ENCODE measurements at regions not wholly inside any gene's neighbourhood (a gene's known extent, or its start where the extent isn't known, plus 50 kb on each side); places are given as distances from the start of the nearest gene placed in this dataset.

GRCh38 chr2:126822115-126822514 is 76.6 kb upstream of the TEX51 start:
- no peaks in the 10 kb centered on the region for H3K4me1 ChIP-seq (ENCODE audit: control insufficient read depth, insufficient read depth, low read length, poor library complexity, severe bottlenecking)
- no peak overlapping the region for H3K4me3 ChIP-seq (ENCODE audit: low read depth, low read length)
- Mint-ChIP-seq H3K27me3 (peaks cover 25% of the 10 kb centered on the region), H3K36me3 (no peaks in the 10 kb centered on the region), H3K27ac (no peak overlapping the region), H3K9me3 (peaks cover 0 to 6% (median 2%) of the 10 kb centered on the region in 7 donors), H3K4me3 (no peak overlapping the region), H3K4me1 (no peaks in the 10 kb centered on the region)
- no peaks in the 10 kb centered on the region for H3K9me3 ChIP-seq (ENCODE audit: control insufficient read depth in 2 of 2, low read length in 2 of 2)
- peaks cover 3% of the 10 kb centered on the region for H3K27me3 ChIP-seq (ENCODE audit: control insufficient read depth, insufficient read depth, low read length)
- no peak overlapping the region for H3K27ac ChIP-seq (ENCODE audit: insufficient read depth, low read length, poor library complexity, severe bottlenecking)
- DNase-seq (no peak), ATAC-seq (ENCODE audit: low read depth in 2 of 2) (no peak)
- no peaks in the 10 kb centered on the region for H3K36me3 ChIP-seq (ENCODE audit: control insufficient read depth, insufficient read depth, low read length)

- peaks cover 25% of the 10 kb centered on the region for H3K27me3 Mint-ChIP-seq
- no peaks in the 10 kb centered on the region for H3K36me3 Mint-ChIP-seq
- no peak for DNase-seq
- Histone ChIP-seq H3K27me3 (ENCODE audit: control insufficient read depth, insufficient read depth, low read length) (peaks cover 3% of the 10 kb centered on the region), H3K27ac (ENCODE audit: insufficient read depth, low read length, poor library complexity, severe bottlenecking) (no peak overlapping the region), H3K36me3 (ENCODE audit: control insufficient read depth, insufficient read depth, low read length) (no peaks in the 10 kb centered on the region), H3K9me3 (ENCODE audit: control insufficient read depth in 2 of 2, low read length in 2 of 2) (no peaks in the 10 kb centered on the region), H3K4me1 (ENCODE audit: control insufficient read depth, insufficient read depth, low read length, poor library complexity, severe bottlenecking) (no peaks in the 10 kb centered on the region), H3K4me3 (ENCODE audit: low read depth, low read length) (no peak overlapping the region)
- H3K9me3 Mint-ChIP-seq, result peaks cover 0 to 6% (median under 1%) of the 10 kb centered on the region in 7 donors
- no peak overlapping the region for H3K4me3 Mint-ChIP-seq
- H3K27ac Mint-ChIP-seq, result no peak overlapping the region
- ATAC-seq (ENCODE audit: low read depth in 2 of 2), result no peak
- no peaks in the 10 kb centered on the region for H3K4me1 Mint-ChIP-seq
Observed at GRCh38 chr2:126822921-126823320, 75.8 kb upstream of the TEX51 start.

- no peak overlapping the region for H3K4me3 Mint-ChIP-seq
- Histone ChIP-seq H3K9me3 (ENCODE audit: control insufficient read depth in 2 of 2, low read length in 2 of 2) (no peaks in the 10 kb centered on the region), H3K36me3 (ENCODE audit: control insufficient read depth, insufficient read depth, low read length) (no peaks in the 10 kb centered on the region), H3K4me3 (ENCODE audit: low read depth, low read length) (no peak overlapping the region), H3K27me3 (ENCODE audit: control insufficient read depth, insufficient read depth, low read length) (peaks cover 3% of the 10 kb centered on the region), H3K27ac (ENCODE audit: insufficient read depth, low read length, poor library complexity, severe bottlenecking) (no peak overlapping the region), H3K4me1 (ENCODE audit: control insufficient read depth, insufficient read depth, low read length, poor library complexity, severe bottlenecking) (no peaks in the 10 kb centered on the region)
- no peaks in the 10 kb centered on the region for H3K4me1 Mint-ChIP-seq
- H3K9me3 Mint-ChIP-seq, result peaks cover 0 to 4% (median 0%) of the 10 kb centered on the region in 7 donors
- DNase-seq (no peak), ATAC-seq (ENCODE audit: low read depth in 2 of 2) (no peak)
- no peaks in the 10 kb centered on the region for H3K36me3 Mint-ChIP-seq
- H3K27me3 Mint-ChIP-seq, result peaks cover 18% of the 10 kb centered on the region
- H3K27ac Mint-ChIP-seq, result no peak overlapping the region
Observed at GRCh38 chr2:126823951-126824350, 74.7 kb upstream of the TEX51 start.

GRCh38 chr2:126824663-126825062 is 74.0 kb upstream of the TEX51 start:
- Histone ChIP-seq H3K36me3 (ENCODE audit: control insufficient read depth, insufficient read depth, low read length) (no peaks in the 10 kb centered on the region), H3K27me3 (ENCODE audit: control insufficient read depth, insufficient read depth, low read length) (peaks cover 3% of the 10 kb centered on the region), H3K9me3 (ENCODE audit: control insufficient read depth in 2 of 2, low read length in 2 of 2) (no peaks in the 10 kb centered on the region), H3K27ac (ENCODE audit: insufficient read depth, low read length, poor library complexity, severe bottlenecking) (no peak overlapping the region), H3K4me1 (ENCODE audit: control insufficient read depth, insufficient read depth, low read length, poor library complexity, severe bottlenecking) (no peaks in the 10 kb centered on the region), H3K4me3 (ENCODE audit: low read depth, low read length) (no peak overlapping the region)
- no peak for ATAC-seq (ENCODE audit: low read depth in 2 of 2)
- DNase-seq, result no peak
- no peaks in the 10 kb centered on the region for H3K4me1 Mint-ChIP-seq
- no peaks in the 10 kb centered on the region for H3K36me3 Mint-ChIP-seq
- H3K4me3 Mint-ChIP-seq, result no peak overlapping the region
- no peak overlapping the region for H3K27ac Mint-ChIP-seq
- H3K9me3 Mint-ChIP-seq, result peaks cover 0 to 4% (median 0%) of the 10 kb centered on the region in 7 donors
- peaks cover 17% of the 10 kb centered on the region for H3K27me3 Mint-ChIP-seq

- H3K27ac Mint-ChIP-seq, result no peak overlapping the region
- no peak overlapping the region for H3K4me3 Mint-ChIP-seq
Observed at GRCh38 chr2:126825316-126825715, 73.4 kb upstream of the TEX51 start.

GRCh38 chr2:126826491-126826890 is 72.2 kb upstream of the TEX51 start:
- H3K9me3 ChIP-seq (ENCODE audit: control insufficient read depth in 2 of 2, low read length in 2 of 2), result no peaks in the 10 kb centered on the region
- H3K4me3 ChIP-seq (ENCODE audit: low read depth, low read length), result no peak overlapping the region
- H3K36me3 ChIP-seq (ENCODE audit: control insufficient read depth, insufficient read depth, low read length), result no peaks in the 10 kb centered on the region
- no peak overlapping the region for H3K27ac ChIP-seq (ENCODE audit: insufficient read depth, low read length, poor library complexity, severe bottlenecking)
- peaks cover 7% of the 10 kb centered on the region for H3K27me3 Mint-ChIP-seq
- no peak overlapping the region for H3K4me3 Mint-ChIP-seq
- H3K9me3 Mint-ChIP-seq, result peaks cover 0 to 2% (median 0%) of the 10 kb centered on the region in 7 donors
- DNase-seq (no peak), ATAC-seq (ENCODE audit: low read depth in 2 of 2) (no peak)
- H3K27me3 ChIP-seq (ENCODE audit: control insufficient read depth, insufficient read depth, low read length), result no peaks in the 10 kb centered on the region
- no peak overlapping the region for H3K27ac Mint-ChIP-seq
- no peaks in the 10 kb centered on the region for H3K4me1 ChIP-seq (ENCODE audit: control insufficient read depth, insufficient read depth, low read length, poor library complexity, severe bottlenecking)
- no peaks in the 10 kb centered on the region for H3K36me3 Mint-ChIP-seq
- no peaks in the 10 kb centered on the region for H3K4me1 Mint-ChIP-seq

More at GRCh38 chr2:126825316-126825715, 73.4 kb upstream of the TEX51 start:
- Mint-ChIP-seq H3K27me3 (peaks cover 10% of the 10 kb centered on the region), H3K36me3 (no peaks in the 10 kb centered on the region), H3K9me3 (peaks cover 0 to 2% (median 0%) of the 10 kb centered on the region in 7 donors), H3K4me1 (no peaks in the 10 kb centered on the region)
- Histone ChIP-seq H3K9me3 (ENCODE audit: control insufficient read depth in 2 of 2, low read length in 2 of 2) (no peaks in the 10 kb centered on the region), H3K4me3 (ENCODE audit: low read depth, low read length) (no peak overlapping the region), H3K27me3 (ENCODE audit: control insufficient read depth, insufficient read depth, low read length) (peaks cover 3% of the 10 kb centered on the region), H3K36me3 (ENCODE audit: control insufficient read depth, insufficient read depth, low read length) (no peaks in the 10 kb centered on the region), H3K4me1 (ENCODE audit: control insufficient read depth, insufficient read depth, low read length, poor library complexity, severe bottlenecking) (no peaks in the 10 kb centered on the region), H3K27ac (ENCODE audit: insufficient read depth, low read length, poor library complexity, severe bottlenecking) (no peak overlapping the region)
- ATAC-seq (ENCODE audit: low read depth in 2 of 2) (no peak), DNase-seq (no peak)

GRCh38 chr2:126827371-126827770 is 71.3 kb upstream of the TEX51 start:
- Mint-ChIP-seq H3K4me1 (no peaks in the 10 kb centered on the region), H3K36me3 (no peaks in the 10 kb centered on the region), H3K4me3 (no peak overlapping the region), H3K27ac (no peak overlapping the region), H3K27me3 (peaks cover 7% of the 10 kb centered on the region), H3K9me3 (peaks cover 0 to 2% (median 0%) of the 10 kb centered on the region in 7 donors)
- ATAC-seq (ENCODE audit: low read depth in 2 of 2) (no peak), DNase-seq (no peak)
- Histone ChIP-seq H3K27me3 (ENCODE audit: control insufficient read depth, insufficient read depth, low read length) (no peaks in the 10 kb centered on the region), H3K9me3 (ENCODE audit: control insufficient read depth in 2 of 2, low read length in 2 of 2) (no peaks in the 10 kb centered on the region), H3K4me3 (ENCODE audit: low read depth, low read length) (no peak overlapping the region), H3K27ac (ENCODE audit: insufficient read depth, low read length, poor library complexity, severe bottlenecking) (no peak overlapping the region), H3K4me1 (ENCODE audit: control insufficient read depth, insufficient read depth, low read length, poor library complexity, severe bottlenecking) (no peaks in the 10 kb centered on the region), H3K36me3 (ENCODE audit: control insufficient read depth, insufficient read depth, low read length) (no peaks in the 10 kb centered on the region)

- Histone ChIP-seq H3K4me3 (ENCODE audit: low read depth, low read length) (no peak overlapping the region), H3K36me3 (ENCODE audit: control insufficient read depth, insufficient read depth, low read length) (no peaks in the 10 kb centered on the region), H3K9me3 (ENCODE audit: control insufficient read depth in 2 of 2, low read length in 2 of 2) (no peaks in the 10 kb centered on the region), H3K4me1 (ENCODE audit: control insufficient read depth, insufficient read depth, low read length, poor library complexity, severe bottlenecking) (no peaks in the 10 kb centered on the region), H3K27me3 (ENCODE audit: control insufficient read depth, insufficient read depth, low read length) (no peaks in the 10 kb centered on the region), H3K27ac (ENCODE audit: insufficient read depth, low read length, poor library complexity, severe bottlenecking) (no peak overlapping the region)
- H3K36me3 Mint-ChIP-seq, result no peaks in the 10 kb centered on the region
- no peak overlapping the region for H3K4me3 Mint-ChIP-seq
- no peak for ATAC-seq (ENCODE audit: low read depth in 2 of 2)
- H3K9me3 Mint-ChIP-seq, result peaks cover 0 to 2% (median 0%) of the 10 kb centered on the region in 7 donors
- H3K27me3 Mint-ChIP-seq, result peaks cover 7% of the 10 kb centered on the region
- DNase-seq, result no peak
- no peaks in the 10 kb centered on the region for H3K4me1 Mint-ChIP-seq
- no peak overlapping the region for H3K27ac Mint-ChIP-seq
Observed at GRCh38 chr2:126828051-126828450, 70.6 kb upstream of the TEX51 start.
